ENCODE measurements at regions not wholly inside any gene's neighbourhood (a gene's known extent, or its start where the extent isn't known, plus 50 kb on each side); places are given as distances from the start of the nearest gene placed in this dataset.

GRCh38 chr5:88470745-88471144, 202.1 kb upstream of the TMEM161B start:
- TF ChIP-seq, protein P1, sequence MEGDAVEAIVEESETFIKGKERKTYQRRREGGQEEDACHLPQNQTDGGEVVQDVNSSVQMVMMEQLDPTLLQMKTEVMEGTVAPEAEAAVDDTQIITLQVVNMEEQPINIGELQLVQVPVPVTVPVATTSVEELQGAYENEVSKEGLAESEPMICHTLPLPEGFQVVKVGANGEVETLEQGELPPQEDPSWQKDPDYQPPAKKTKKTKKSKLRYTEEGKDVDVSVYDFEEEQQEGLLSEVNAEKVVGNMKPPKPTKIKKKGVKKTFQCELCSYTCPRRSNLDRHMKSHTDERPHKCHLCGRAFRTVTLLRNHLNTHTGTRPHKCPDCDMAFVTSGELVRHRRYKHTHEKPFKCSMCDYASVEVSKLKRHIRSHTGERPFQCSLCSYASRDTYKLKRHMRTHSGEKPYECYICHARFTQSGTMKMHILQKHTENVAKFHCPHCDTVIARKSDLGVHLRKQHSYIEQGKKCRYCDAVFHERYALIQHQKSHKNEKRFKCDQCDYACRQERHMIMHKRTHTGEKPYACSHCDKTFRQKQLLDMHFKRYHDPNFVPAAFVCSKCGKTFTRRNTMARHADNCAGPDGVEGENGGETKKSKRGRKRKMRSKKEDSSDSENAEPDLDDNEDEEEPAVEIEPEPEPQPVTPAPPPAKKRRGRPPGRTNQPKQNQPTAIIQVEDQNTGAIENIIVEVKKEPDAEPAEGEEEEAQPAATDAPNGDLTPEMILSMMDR (IDR thresholded peaks at IDR 0.05; ENCODE audit: insufficient read depth, low read depth, low read length): no peak
- no peak for TF ChIP-seq EZH2 (IDR thresholded peaks at IDR 0.05; ENCODE audit: insufficient read depth, low read length)
